NCI-H2107 treated with DMSO at 0.1 percent for 48 hours (cell line): ENCODE measurements at regions not wholly inside any gene's neighbourhood (a gene's known extent, or its start where the extent isn't known, plus 50 kb on each side); places are given as distances from the start of the nearest gene placed in this dataset.
"Not testable (repeated sequence)": the region's sequence is repeated elsewhere in the genome, so short reads cannot be mapped to it uniquely, and the experiment has no call there.

Experiments
- DNase-seq: peaks from one replicate; lab custom pipeline; 2025; ENCODE audit not compliant: unreplicated experiment; lab: John Stamatoyannopoulos, UW

DNA sequence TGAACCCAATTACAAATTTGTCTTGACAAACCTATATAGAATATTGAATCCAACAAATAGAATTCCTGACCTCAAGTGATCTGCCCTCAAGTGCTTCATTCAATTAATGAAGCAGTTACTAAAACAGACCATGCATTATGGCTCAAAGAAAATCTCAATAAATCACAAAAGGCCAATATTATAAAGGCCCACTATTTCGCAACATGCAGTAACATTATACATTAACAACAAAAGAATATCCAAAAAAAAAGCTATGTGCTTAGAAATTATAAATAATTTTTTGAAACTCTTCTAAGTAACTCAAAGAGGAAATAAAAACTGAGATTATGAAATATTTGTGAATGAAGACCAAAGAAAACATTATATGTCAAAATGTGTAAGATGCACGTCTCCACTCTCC, 177.7 kb downstream of the ZNF674 start:
- DNase-seq: no peak

GRCh38 chrX:46366381-46367207, 178.6 kb downstream of the ZNF674 start:
- no peak for DNase-seq

DNA sequence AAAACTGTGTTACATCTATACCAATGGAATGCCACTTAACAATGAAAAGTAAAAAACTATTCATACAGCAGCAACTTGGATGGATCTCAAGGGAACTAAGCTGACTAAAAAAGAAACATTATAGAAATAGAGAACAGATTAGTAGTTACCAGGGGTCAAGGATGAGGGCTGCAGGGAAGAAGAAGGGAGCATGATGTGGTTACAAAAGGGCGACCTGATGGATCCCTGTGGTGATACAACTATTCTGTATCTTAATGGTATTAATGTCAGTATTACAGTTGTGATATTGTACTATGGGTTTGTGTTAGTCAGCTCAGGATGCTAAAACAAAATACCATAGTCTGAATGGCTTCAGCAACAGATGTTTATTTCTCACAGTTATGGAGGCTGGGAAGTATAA, 190.7 kb downstream of the ZNF674 start:
- DNase-seq: no peak

DNA sequence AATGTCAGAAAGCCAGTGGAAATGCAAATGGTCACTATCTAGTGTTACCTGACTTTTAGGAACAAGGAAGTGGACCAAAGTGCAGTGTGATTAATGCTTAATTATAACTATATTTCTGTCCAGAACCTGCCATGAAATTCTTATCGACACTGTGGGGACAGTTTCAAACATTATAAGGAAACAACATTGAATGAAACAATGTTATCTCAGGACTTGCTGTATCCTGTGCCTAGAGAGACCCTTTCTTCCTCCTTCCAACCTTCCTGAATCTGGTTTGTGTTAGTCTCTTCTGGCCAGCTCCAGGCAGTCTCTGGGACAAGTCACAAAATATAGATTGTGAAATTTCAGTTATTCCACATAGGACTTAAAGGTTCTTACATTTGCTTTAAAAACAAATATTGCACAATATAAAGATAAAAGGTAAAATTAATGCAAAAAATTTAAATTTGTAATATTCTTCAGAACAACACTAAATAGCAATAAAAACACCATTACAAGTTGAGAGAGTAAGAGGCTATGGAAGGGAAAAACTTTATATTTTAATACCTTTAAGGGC, 203.4 kb downstream of the ZNF674 start:
- DNase-seq: no peak

DNA sequence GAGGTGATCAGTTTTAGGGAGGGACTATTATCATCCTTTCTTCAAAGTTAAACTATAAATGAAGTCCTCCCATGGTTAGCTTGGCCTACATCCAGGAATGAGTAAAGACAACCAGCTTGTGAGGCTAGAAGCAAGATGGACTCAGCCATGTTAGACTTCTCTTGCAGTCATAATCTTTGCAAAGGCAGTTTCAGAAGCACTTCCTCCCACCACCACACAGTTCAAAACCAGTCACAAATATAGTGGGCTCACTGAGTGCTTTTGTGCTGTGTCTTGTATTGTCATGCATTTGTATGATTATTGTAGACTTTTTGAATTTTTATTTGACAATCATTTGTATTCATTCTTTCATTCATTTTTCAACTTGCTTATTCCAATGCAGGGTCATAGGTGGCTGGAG, 204.5 kb downstream of the ZNF674 start:
- no peak for DNase-seq

DNA sequence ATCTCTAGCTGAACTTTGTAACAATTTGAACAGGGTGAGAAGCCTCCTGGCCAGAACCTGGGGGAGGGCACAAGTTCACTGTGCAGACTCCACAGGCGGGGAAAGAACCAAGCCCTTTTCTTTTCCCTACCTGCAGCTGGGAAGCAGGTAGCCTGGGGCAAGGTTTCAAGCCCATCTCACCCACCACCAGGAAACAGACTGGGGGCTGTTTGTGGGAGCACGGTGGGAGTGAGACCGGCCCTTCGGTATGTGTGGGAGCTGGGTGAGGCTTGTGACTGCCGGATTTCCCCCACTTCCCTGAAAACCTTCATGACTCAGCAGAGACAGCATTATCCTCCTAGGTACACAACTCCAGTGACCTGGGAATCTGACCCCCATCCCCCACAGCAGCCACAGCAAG, 211.7 kb downstream of the ZNF674 start:
- DNase-seq: no peak

- no peak for DNase-seq
Observed at GRCh38 chrX:46330981-46331380, 214.2 kb downstream of the ZNF674 start.

DNA sequence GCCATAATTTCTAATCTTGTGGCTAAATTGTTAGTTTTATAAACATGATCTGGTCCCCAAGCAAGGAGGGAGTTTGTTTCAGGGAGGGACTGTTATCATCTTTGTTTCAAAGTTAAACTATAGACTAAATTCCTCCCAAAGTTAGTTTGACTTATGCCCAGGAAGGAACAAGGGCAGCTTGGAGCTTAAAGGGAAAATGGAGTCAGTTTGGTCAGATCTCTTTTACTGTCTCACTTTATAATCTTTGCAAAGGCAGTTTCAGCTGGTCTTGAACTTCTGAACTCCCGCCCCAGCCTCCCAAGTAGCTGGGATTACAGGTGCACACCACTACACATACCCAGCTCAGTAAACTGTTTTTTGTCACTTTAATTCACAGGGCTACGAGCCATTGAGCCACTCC, 214.7 kb downstream of the ZNF674 start:
- DNase-seq: no peak

DNA sequence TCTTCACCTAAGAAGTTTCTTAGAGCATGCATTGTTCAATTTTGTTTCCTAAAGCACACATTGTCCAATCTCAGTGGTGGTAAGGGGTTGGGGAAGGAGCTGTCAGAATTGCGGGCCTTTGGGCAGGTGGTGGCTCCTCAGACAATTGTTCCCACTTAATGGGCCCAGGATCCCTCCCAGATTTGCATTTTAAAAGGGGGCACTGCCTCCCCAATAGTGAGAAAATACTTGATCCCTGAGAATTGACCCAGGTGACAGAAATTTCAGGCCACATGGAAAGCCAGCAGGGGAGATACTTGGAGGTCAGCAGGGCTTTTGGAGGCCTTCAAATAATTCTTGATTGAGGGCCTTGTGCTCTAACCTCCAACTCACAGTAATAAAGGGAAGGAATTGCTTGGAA, 217.1 kb downstream of the ZNF674 start:
- no peak for DNase-seq

DNA sequence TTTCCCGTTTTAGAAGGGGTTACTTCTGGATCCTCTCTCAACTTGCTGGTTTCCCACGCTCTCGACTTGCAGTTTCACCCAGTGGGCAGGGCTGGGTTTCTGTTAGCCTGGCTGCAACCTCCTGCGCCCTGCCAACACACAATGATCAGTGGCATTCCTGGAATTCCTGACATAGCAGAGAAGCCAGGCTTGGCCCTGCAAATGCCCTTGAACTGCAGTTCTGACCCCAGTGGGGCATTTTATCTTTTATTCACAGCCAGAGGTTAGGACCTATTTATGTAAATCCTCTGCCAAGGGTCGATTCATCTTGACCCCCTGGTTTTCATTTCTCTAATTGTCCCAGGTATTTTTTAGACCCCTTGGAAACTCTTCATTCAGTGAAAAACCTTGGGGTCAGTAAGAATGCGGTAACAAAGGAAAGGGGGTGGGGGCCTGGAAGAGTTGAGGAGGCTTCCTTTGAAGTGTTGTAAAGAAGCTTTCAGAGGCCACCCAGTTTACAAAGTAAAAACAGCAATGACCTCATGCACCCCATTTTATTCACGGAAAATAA, 217.6 kb downstream of the ZNF674 start:
- no peak for DNase-seq

GRCh38 chrX:46326161-46326560, 219.1 kb downstream of the ZNF674 start:
- no peak for DNase-seq

GRCh38 chrX:46325312-46325877, 219.8 kb downstream of the ZNF674 start:
- no peak for DNase-seq

DNA sequence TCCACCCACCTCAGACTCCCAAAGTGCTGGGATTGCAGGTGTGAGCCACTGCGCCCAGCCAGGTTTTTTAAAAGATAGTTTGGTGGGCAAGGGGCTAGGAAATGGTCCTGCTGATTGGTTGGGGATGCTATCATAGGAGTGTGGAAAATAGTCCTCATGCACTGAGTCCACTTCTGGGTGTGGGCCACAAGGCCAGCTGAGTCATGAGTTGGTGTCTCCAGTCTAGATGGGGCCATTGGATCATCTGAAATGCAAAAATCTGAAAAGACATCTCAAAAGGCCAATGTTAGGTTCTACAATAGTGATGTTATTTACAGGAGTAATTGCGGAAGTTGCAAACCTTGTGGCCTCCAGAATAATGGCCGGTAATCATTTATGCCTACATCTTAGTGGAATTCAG, 221.1 kb downstream of the ZNF674 start:
- no peak for DNase-seq

GRCh38 chrX:46322929-46323328, 222.3 kb downstream of the ZNF674 start:
- DNase-seq: not testable (repeated sequence)

DNA sequence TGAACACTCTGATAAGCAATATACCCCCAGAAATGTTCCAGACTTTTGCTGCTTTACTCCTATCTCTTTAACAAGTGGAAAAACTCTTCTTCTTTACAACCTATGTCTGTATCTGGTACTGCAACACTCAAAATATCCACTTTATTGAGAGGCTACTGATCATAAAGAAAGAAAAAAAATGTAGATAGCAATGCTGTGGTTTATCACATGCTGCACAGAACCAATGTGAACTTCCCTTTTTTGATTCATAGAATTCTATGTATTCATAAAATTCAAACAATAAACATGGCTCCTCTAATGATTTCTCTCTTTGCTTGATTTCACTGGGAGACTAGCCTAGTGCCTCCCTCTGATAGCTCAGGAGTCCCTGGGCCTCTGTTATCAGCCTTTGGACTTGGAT, 223.5 kb downstream of the ZNF674 start:
- no peak for DNase-seq

DNA sequence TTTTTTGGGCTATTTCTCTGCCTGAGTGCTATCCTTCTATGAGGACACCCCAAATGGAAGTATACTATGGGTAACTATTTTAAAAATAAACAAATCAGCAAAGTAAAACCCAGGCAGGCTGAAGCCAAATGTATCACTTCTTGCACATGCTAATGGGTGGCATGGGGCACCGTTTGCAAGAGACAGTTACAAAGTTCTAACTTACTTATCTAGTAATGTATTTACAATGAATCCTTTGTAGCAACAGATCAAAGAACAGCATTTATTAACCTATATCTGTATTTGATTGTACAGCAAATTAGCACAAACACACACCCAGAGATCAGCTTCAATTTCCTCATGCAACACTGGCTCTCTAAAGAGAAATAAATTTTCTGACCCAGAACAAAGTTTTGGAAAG, 225.5 kb downstream of the ZNF674 start:
- no peak for DNase-seq

- DNase-seq: no peak
Observed at GRCh38 chrX:46318551-46318950, 226.7 kb downstream of the ZNF674 start.

DNA sequence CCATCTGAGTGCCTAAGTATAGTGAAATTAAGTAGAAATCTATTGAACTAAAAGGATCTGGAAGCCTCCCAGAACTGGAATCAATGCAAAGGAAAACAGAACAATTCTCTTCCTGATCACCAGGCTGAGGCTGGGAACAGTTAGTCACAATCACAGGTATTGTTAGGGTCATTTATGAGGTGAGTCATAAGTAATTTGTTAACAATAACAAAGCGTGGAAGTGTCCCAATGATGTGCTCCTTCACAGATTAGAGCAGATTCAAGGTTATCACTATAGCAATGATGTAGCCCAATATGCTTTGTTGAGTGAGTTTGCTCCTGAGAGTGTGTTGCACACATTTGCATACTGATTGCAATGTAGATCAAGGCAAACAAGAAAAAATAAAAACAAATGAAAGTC, 228.1 kb downstream of the ZNF674 start:
- DNase-seq: no peak

GRCh38 chrX:46311581-46312120, 233.6 kb downstream of the ZNF674 start:
- no peak for DNase-seq

GRCh38 chrX:46310815-46311497, 234.3 kb downstream of the ZNF674 start:
- no peak for DNase-seq

DNA sequence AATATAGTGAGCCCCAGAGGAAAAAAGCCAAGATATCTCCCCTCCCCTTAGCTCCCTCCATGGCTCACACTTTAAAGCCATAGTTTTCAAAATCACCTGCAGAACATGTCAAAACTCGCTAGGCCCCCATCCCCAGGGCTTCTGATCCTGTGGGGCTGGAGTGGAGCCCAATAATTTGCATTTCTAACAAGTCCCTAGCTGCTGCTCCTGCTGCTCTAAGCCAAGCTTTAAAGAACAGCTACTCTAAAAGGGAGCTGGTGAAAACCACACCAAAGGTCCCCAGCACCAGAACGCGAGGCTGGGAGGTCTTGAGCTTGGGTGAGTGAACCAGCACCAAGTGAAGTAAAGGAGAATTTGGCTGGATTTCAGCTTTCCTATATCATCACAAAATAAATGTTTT, 237.1 kb downstream of the ZNF674 start:
- DNase-seq: no peak
